ENCODE measurements at regions not wholly inside any gene's neighbourhood (a gene's known extent, or its start where the extent isn't known, plus 50 kb on each side); places are given as distances from the start of the nearest gene placed in this dataset.

- Histone ChIP-seq H3K4me3 (no peak overlapping the region), H3K27me3 (replicated peaks; ENCODE audit: insufficient read depth) (no peaks in the 10 kb centered on the region), H3K27ac (no peak overlapping the region), H3K9me3 (peaks cover 5% of the 10 kb centered on the region), H3K36me3 (no peaks in the 10 kb centered on the region), H3K4me1 (ENCODE audit: control insufficient read depth in 1 of 2, low read depth in 2 of 2) (no peaks in the 10 kb centered on the region)
- ATAC-seq (ENCODE audit: insufficient number of reproducible peaks, low FRiP score, low read depth) (no peak), DNase-seq (ENCODE audit: low spot score) (no peak)
- TF ChIP-seq CTCF (IDR thresholded peaks at IDR 0.05): no peak
These were observed 140.9 kb upstream of the TANK start for GRCh38 chr2:161019311-161019710.

GRCh38 chr2:161020437-161020836 is 139.8 kb upstream of the TANK start:
- no peaks in the 10 kb centered on the region for H3K27me3 ChIP-seq (replicated peaks; ENCODE audit: insufficient read depth)
- H3K9me3 ChIP-seq: no peaks in the 10 kb centered on the region
- no peak overlapping the region for H3K27ac ChIP-seq
- no peaks in the 10 kb centered on the region for H3K4me1 ChIP-seq (ENCODE audit: control insufficient read depth in 1 of 2, low read depth in 2 of 2)
- H3K36me3 ChIP-seq: no peaks in the 10 kb centered on the region
- no peak for TF ChIP-seq CTCF (IDR thresholded peaks at IDR 0.05)
- no peak overlapping the region for H3K4me3 ChIP-seq
- DNase-seq (ENCODE audit: low spot score): no peak
- ATAC-seq (ENCODE audit: insufficient number of reproducible peaks, low FRiP score, low read depth): no peak

- H3K27ac ChIP-seq: no peak overlapping the region
- peaks cover 0 to 10% of the 10 kb centered on the region in 2 donors for H3K4me1 ChIP-seq (ENCODE audit: control insufficient read depth in 1 of 2, low read depth in 2 of 2)
- ATAC-seq (ENCODE audit: insufficient number of reproducible peaks, low FRiP score, low read depth) (no peak), DNase-seq (ENCODE audit: low spot score) (no peak)
- TF ChIP-seq CTCF (IDR thresholded peaks at IDR 0.05): no peak
- H3K27me3 ChIP-seq (replicated peaks; ENCODE audit: insufficient read depth): no peaks in the 10 kb centered on the region
- H3K9me3 ChIP-seq: no peaks in the 10 kb centered on the region
- no peak overlapping the region for H3K4me3 ChIP-seq
- no peaks in the 10 kb centered on the region for H3K36me3 ChIP-seq
These were observed 131.6 kb upstream of the TANK start for GRCh38 chr2:161028581-161028980.

GRCh38 chr2:161029321-161029720 is 130.9 kb upstream of the TANK start:
- Histone ChIP-seq H3K36me3 (no peaks in the 10 kb centered on the region), H3K9me3 (no peaks in the 10 kb centered on the region), H3K27ac (no peak overlapping the region), H3K4me1 (ENCODE audit: control insufficient read depth in 1 of 2, low read depth in 2 of 2) (peaks cover 0 to 10% of the 10 kb centered on the region in 2 donors), H3K27me3 (replicated peaks; ENCODE audit: insufficient read depth) (no peaks in the 10 kb centered on the region), H3K4me3 (no peak overlapping the region)
- TF ChIP-seq CTCF (IDR thresholded peaks at IDR 0.05): no peak
- ATAC-seq (ENCODE audit: insufficient number of reproducible peaks, low FRiP score, low read depth): no peak
- DNase-seq (ENCODE audit: low spot score): no peak

- no peak for TF ChIP-seq CTCF (IDR thresholded peaks at IDR 0.05)
- Histone ChIP-seq H3K27me3 (replicated peaks; ENCODE audit: insufficient read depth) (no peaks in the 10 kb centered on the region), H3K4me1 (ENCODE audit: control insufficient read depth in 1 of 2, low read depth in 2 of 2) (peaks cover 0 to 10% of the 10 kb centered on the region in 2 donors), H3K27ac (peak overlapping the region; percentile 43 to 45), H3K36me3 (no peaks in the 10 kb centered on the region), H3K9me3 (no peaks in the 10 kb centered on the region), H3K4me3 (no peak overlapping the region)
- ATAC-seq (ENCODE audit: insufficient number of reproducible peaks, low FRiP score, low read depth): peak; percentile 97
- DNase-seq (ENCODE audit: low spot score): peak; percentile 23
These were observed 129.8 kb upstream of the TANK start for GRCh38 chr2:161030260-161031063.
